Esophagus squamous epithelium (tissue), 5 donors: ENCODE measurements at regions not wholly inside any gene's neighbourhood (a gene's known extent, or its start where the extent isn't known, plus 50 kb on each side); places are given as distances from the start of the nearest gene placed in this dataset.

Source experiments
- DNase-seq: peaks from one replicate; lab custom pipeline; 2025; lab: John Stamatoyannopoulos, UW
- H3K27ac ChIP-seq, 4 donors: fragments of 200-600 bp; sonication (generic); one replicate each; pipeline ENCODE4 v1.5.1; 2016 to 2019; ENCODE audit warnings: mild to moderate bottlenecking in 1 of 4
- H3K27me3 ChIP-seq, 4 donors: fragments of 200-600 bp; sonication (generic); 1 replicate in 3 of 4; 2 replicates in 1 of 4; pipeline versions ENCODE4 v1.5.1 to v1.6.0; 2017 to 2021; ENCODE audit warnings: antibody characterized with exemption in 1 of 4
- H3K36me3 ChIP-seq, 3 donors: fragments of 200-600 bp; sonication (generic); one replicate each; pipeline ENCODE4 v1.5.1; 2016 to 2019
- H3K4me1 ChIP-seq, 3 donors: fragments of 200-600 bp; sonication (generic); one replicate each; pipeline ENCODE4 v1.5.1; 2017 to 2019
- H3K4me3 ChIP-seq, 4 donors: fragments of 200-600 bp; sonication (generic); 1 replicate in 3 of 4; 2 replicates in 1 of 4; pipeline ENCODE4 v1.5.1; 2016 to 2019; ENCODE audit warnings: mild to moderate bottlenecking in 2 of 4, moderate library complexity in 1 of 4
- H3K9me3 ChIP-seq, 3 donors: fragments of 200-600 bp; sonication (generic); one replicate each; pipeline ENCODE4 v1.5.1; 2016 to 2019
- CTCF ChIP-seq, 6 experiments: fragments of 450-650 bp in 4 of 6; fragments of 200-600 bp in 2 of 6; sonication (generic) in 2 of 6; IDR thresholded peaks; one replicate each; pipeline ENCODE4 v1.5.1; 2016 to 2019; ENCODE audit warnings: antibody characterized with exemption in 6 of 6, mild to moderate bottlenecking in 4 of 6, moderate library complexity in 4 of 6
- POLR2A ChIP-seq, 4 donors: fragments of 450-650 bp; IDR thresholded peaks; one replicate each; pipeline ENCODE4 v1.6.1; 2017; ENCODE audit warnings: antibody characterized with exemption in 4 of 4, mild to moderate bottlenecking in 4 of 4, moderate library complexity in 3 of 4
- WGBS, 2 donors: methylation state at CpG; one replicate each; pipeline ENCODE4 v1.1.5; 2018; 5-methylcytosine and 5-hydroxymethylcytosine counted together
- intact Hi-C: fragments of 100-400 bp; cut with DNase I; formaldehyde crosslinking; loops from one replicate; pipeline ENCODE4 v1.15.0; 2022
- donor health status: DM: yes; HTN: yes; CAD: no.

DNA sequence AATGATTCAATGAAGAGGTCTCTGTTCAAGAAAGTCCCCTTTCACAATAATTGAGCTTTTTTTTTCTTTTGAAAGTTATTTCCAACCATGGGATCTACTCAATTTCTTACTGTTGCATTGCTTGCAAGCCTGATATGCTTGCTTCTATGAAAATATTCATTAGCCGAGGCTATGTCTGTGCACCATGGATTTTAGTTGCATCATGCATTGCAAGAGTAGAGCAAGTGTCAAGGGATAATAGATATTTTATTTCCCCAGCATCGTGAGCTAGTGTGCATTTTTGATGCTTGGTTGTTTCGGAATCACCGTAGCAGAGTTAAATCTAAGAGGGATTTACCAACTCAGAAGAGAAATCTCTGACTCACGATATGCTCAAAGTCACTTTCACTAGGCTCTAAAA is 222.0 kb downstream of the SH2D4B start:
- DNase-seq: no peak
- Histone ChIP-seq H3K27me3 (no peaks in the 10 kb centered on the region), H3K9me3 (no peaks in the 10 kb centered on the region), H3K4me1 (no peaks in the 10 kb centered on the region), H3K36me3 (no peaks in the 10 kb centered on the region), H3K4me3 (no peak overlapping the region), H3K27ac (no peak overlapping the region)
- intact Hi-C loops: no loop called here
- TF ChIP-seq CTCF (IDR thresholded peaks at IDR 0.05): no peak
- no peak for TF ChIP-seq POLR2A (IDR thresholded peaks at IDR 0.05)
- 75 to 90% methylated on average over 2 to 5 of the region's 5 CpGs for WGBS, 2 donors

- intact Hi-C loops: no loop called here
- DNase-seq: no peak
- no peak for TF ChIP-seq CTCF (IDR thresholded peaks at IDR 0.05)
- no peak for TF ChIP-seq POLR2A (IDR thresholded peaks at IDR 0.05)
- WGBS, 2 donors: 58 to 62% methylated on average over 2 of the region's 2 CpGs
- H3K4me1 ChIP-seq: no peaks in the 10 kb centered on the region
- H3K27me3 ChIP-seq: no peaks in the 10 kb centered on the region
- H3K9me3 ChIP-seq: no peaks in the 10 kb centered on the region
- H3K36me3 ChIP-seq: no peaks in the 10 kb centered on the region
- no peak overlapping the region for H3K4me3 ChIP-seq
- no peak overlapping the region for H3K27ac ChIP-seq
Observed at GRCh38 chr10:80760914-80761371, 223.2 kb downstream of the SH2D4B start.

- no peaks in the 10 kb centered on the region for H3K4me1 ChIP-seq
- H3K27me3 ChIP-seq: peaks cover 0 to 3% (median 0%) of the 10 kb centered on the region in 4 donors
- H3K36me3 ChIP-seq: no peaks in the 10 kb centered on the region
- H3K9me3 ChIP-seq: no peaks in the 10 kb centered on the region
- H3K27ac ChIP-seq: no peak overlapping the region
- DNase-seq: no peak
- WGBS, 2 donors: 21 to 37% methylated on average over 1 of the region's 1 CpG
- H3K4me3 ChIP-seq: no peak overlapping the region
- intact Hi-C loops: no loop called here
- TF ChIP-seq CTCF (IDR thresholded peaks at IDR 0.05): no peak
- TF ChIP-seq POLR2A (IDR thresholded peaks at IDR 0.05): no peak
Observed at GRCh38 chr10:80767963-80768362, 230.3 kb downstream of the SH2D4B start.

GRCh38 chr10:80769700-80770160 is 232.0 kb downstream of the SH2D4B start:
- H3K9me3 ChIP-seq: no peaks in the 10 kb centered on the region

DNA sequence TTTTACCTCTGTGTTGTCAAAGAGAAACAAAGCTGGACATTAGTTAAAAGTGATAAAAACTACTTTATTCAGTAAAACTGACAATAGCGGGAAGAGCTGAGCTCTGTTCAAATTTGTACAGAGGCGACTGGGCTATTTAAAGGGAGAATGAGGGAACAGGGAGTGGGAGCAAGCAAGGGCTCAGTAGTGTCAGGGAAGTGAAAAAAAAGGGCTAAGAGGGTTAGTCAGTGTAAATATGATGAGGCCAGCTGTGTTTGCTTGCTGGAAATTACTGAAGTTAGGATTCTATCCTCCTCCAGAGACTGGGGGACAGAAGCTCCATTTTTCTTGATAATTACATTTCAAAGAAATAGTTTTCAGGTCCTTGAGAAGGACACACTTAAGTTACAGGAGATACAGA is 232.5 kb downstream of the SH2D4B start:
- WGBS, 2 donors: 82 to 84% methylated on average over 2 of the region's 2 CpGs
- intact Hi-C loops: no loop called here
- Histone ChIP-seq H3K36me3 (no peaks in the 10 kb centered on the region), H3K27ac (no peak overlapping the region), H3K4me1 (no peaks in the 10 kb centered on the region), H3K27me3 (peaks cover 0 to 3% (median 0%) of the 10 kb centered on the region in 4 donors), H3K4me3 (no peak overlapping the region), H3K9me3 (no peaks in the 10 kb centered on the region)
- DNase-seq: no peak
- TF ChIP-seq CTCF (IDR thresholded peaks at IDR 0.05): no peak
- TF ChIP-seq POLR2A (IDR thresholded peaks at IDR 0.05): no peak

More at GRCh38 chr10:80769700-80770160, 232.0 kb downstream of the SH2D4B start:
- H3K27ac ChIP-seq: no peak overlapping the region
- TF ChIP-seq POLR2A (IDR thresholded peaks at IDR 0.05): no peak
- no peak for TF ChIP-seq CTCF (IDR thresholded peaks at IDR 0.05)
- H3K4me3 ChIP-seq: no peak overlapping the region
- H3K4me1 ChIP-seq: no peaks in the 10 kb centered on the region
- 41 to 62% methylated on average over 2 of the region's 2 CpGs for WGBS, 2 donors
- intact Hi-C loops: no loop called here
- H3K27me3 ChIP-seq: peaks cover 0 to 3% (median 0%) of the 10 kb centered on the region in 4 donors
- no peaks in the 10 kb centered on the region for H3K36me3 ChIP-seq
- DNase-seq: no peak
